ENCODE measurements at regions not wholly inside any gene's neighbourhood (a gene's known extent, or its start where the extent isn't known, plus 50 kb on each side); places are given as distances from the start of the nearest gene placed in this dataset.

- intact Hi-C loops (cut with DNase I): no loop called here
Observed at GRCh38 chr2:56082665-56083064, 101.1 kb upstream of the CCDC85A start.

GRCh38 chr2:56084111-56084901 is 99.5 kb upstream of the CCDC85A start:
- intact Hi-C loops (cut with DNase I): no loop called here
- Histone ChIP-seq H3K4me1 (no peaks in the 10 kb centered on the region), H3K27me3 (no peaks in the 10 kb centered on the region), H3K4me3 (no peak overlapping the region), H3K36me3 (no peaks in the 10 kb centered on the region), H3K27ac (no peak overlapping the region), H3K9me3 (no peaks in the 10 kb centered on the region), H3K9ac (ENCODE audit: low read depth in 2 of 2, low read length in 2 of 2) (no peak overlapping the region)
- DNase-seq: no peak
- no peak for TF ChIP-seq CTCF (IDR thresholded peaks at IDR 0.05)

More at GRCh38 chr2:56082665-56083064, 101.1 kb upstream of the CCDC85A start:
- no peak for TF ChIP-seq CTCF (IDR thresholded peaks at IDR 0.05)
- H3K4me3 ChIP-seq: no peak overlapping the region
- no peaks in the 10 kb centered on the region for H3K4me1 ChIP-seq
- H3K9ac ChIP-seq (ENCODE audit: low read depth in 2 of 2, low read length in 2 of 2): no peak overlapping the region
- DNase-seq: no peak
- H3K9me3 ChIP-seq: no peaks in the 10 kb centered on the region
- H3K36me3 ChIP-seq: no peaks in the 10 kb centered on the region
- no peaks in the 10 kb centered on the region for H3K27me3 ChIP-seq
- H3K27ac ChIP-seq: no peak overlapping the region

- Histone ChIP-seq H3K36me3 (no peaks in the 10 kb centered on the region), H3K4me3 (no peak overlapping the region), H3K9ac (ENCODE audit: low read depth in 2 of 2, low read length in 2 of 2) (no peak overlapping the region), H3K4me1 (no peaks in the 10 kb centered on the region), H3K27me3 (no peaks in the 10 kb centered on the region), H3K27ac (no peak overlapping the region), H3K9me3 (no peaks in the 10 kb centered on the region)
- TF ChIP-seq CTCF (IDR thresholded peaks at IDR 0.05): no peak
- intact Hi-C loops (cut with DNase I): no loop called here
- no peak for DNase-seq
Observed at GRCh38 chr2:56086336-56086735, 97.5 kb upstream of the CCDC85A start.

GRCh38 chr2:56088411-56088810 is 95.4 kb upstream of the CCDC85A start:
- Histone ChIP-seq H3K4me3 (no peak overlapping the region), H3K4me1 (no peaks in the 10 kb centered on the region), H3K27me3 (no peaks in the 10 kb centered on the region), H3K9ac (ENCODE audit: low read depth in 2 of 2, low read length in 2 of 2) (no peak overlapping the region), H3K36me3 (no peaks in the 10 kb centered on the region), H3K9me3 (no peaks in the 10 kb centered on the region), H3K27ac (no peak overlapping the region)
- DNase-seq: no peak
- intact Hi-C loops (cut with DNase I): no loop called here
- no peak for TF ChIP-seq CTCF (IDR thresholded peaks at IDR 0.05)

- Histone ChIP-seq H3K36me3 (no peaks in the 10 kb centered on the region), H3K4me3 (no peak overlapping the region), H3K9me3 (no peaks in the 10 kb centered on the region), H3K9ac (ENCODE audit: low read depth in 2 of 2, low read length in 2 of 2) (no peak overlapping the region), H3K4me1 (no peaks in the 10 kb centered on the region), H3K27ac (no peak overlapping the region), H3K27me3 (no peaks in the 10 kb centered on the region)
- no peak for DNase-seq
- intact Hi-C loops (cut with DNase I): no loop called here
- TF ChIP-seq CTCF (IDR thresholded peaks at IDR 0.05): no peak
Observed at GRCh38 chr2:56089931-56090330, 93.9 kb upstream of the CCDC85A start.

Data from colonic mucosa (tissue), 4 donors.